ENCODE measurements at regions not wholly inside any gene's neighbourhood (a gene's known extent, or its start where the extent isn't known, plus 50 kb on each side); places are given as distances from the start of the nearest gene placed in this dataset.

- TF ChIP-seq SUZ12 (IDR thresholded peaks at IDR 0.05; ENCODE audit: extremely low read depth, insufficient read depth, insufficient read length) (no peak), ZNF274 (IDR thresholded peaks at IDR 0.05; ENCODE audit: low read depth, low read length) (no peak)
These were observed 103.1 kb upstream of the ARHGAP28 start for GRCh38 chr18:6626457-6626856.

Data from NT2/D1 (cell line).